SK-N-SH (cell line): ENCODE measurements at regions not wholly inside any gene's neighbourhood (a gene's known extent, or its start where the extent isn't known, plus 50 kb on each side); places are given as distances from the start of the nearest gene placed in this dataset.

Experiments
- CTCF ChIA-PET: fragments of 300-600, 350-600 bp; formaldehyde crosslinking; extraction: SDS; loops from one replicate; lab custom pipeline; 2021; lab: Yijun Ruan, JAX
- POLR2A ChIA-PET: fragments of 350-600 bp; sonication (Branson Sonifier 250); formaldehyde crosslinking; extraction: SDS; loops from one replicate; lab custom pipeline; 2020; ENCODE audit warnings: antibody characterized with exemption, inconsistent platforms; lab: Yijun Ruan, JAX
- DNase-seq: peaks from one replicate; pipeline ENCODE4 v3.0.0; 2012
- H2AFZ ChIP-seq: fragments of 200-600 bp; sonication (generic); 2 replicates; pipeline ENCODE4 v1.8.1; 2016; ENCODE audit warnings: antibody characterized with exemption, mild to moderate bottlenecking, low read depth
- H3F3A ChIP-seq: fragments of 200-600 bp; sonication (generic); replicated peaks from 2 replicates; pipeline ENCODE3; 2016; ENCODE audit warnings: antibody characterized with exemption, mild to moderate bottlenecking; ENCODE audit not compliant: insufficient read depth
- H3K27ac ChIP-seq, 2 experiments: fragments of 200-500 bp in 1 of 2; fragments of 200-600 bp in 1 of 2; sonication (Bioruptor generic) in 1 of 2; sonication (generic), shearing (Covaris generic) in 1 of 2; 2 replicates each; pipeline versions ENCODE4 v1.5.1 to v1.6.1; 2014 to 2016; ENCODE audit warnings: low read depth in 2 of 2, inconsistent platforms in 1 of 2, low read length in 1 of 2, mild to moderate bottlenecking in 1 of 2, mixed read lengths in 1 of 2
- H3K27me3 ChIP-seq: fragments of 200-600 bp; sonication (generic), shearing (Covaris generic); 2 replicates; pipeline ENCODE4 v1.6.1; 2016; ENCODE audit warnings: mixed run types; ENCODE audit not compliant: insufficient read depth
- H3K36me3 ChIP-seq, 2 experiments: fragments of 200-500 bp in 1 of 2; fragments of 200-600 bp in 1 of 2; sonication (Bioruptor generic) in 1 of 2; sonication (generic) in 1 of 2; replicated peaks in 1 of 2; 2 replicates each; pipeline versions ENCODE3 to v1.5.1; 2014 to 2016; ENCODE audit warnings: low read length in 1 of 2, mild to moderate bottlenecking in 1 of 2; ENCODE audit not compliant: insufficient read depth in 2 of 2, control insufficient read depth in 1 of 2
- H3K4me1 ChIP-seq, 2 experiments: fragments of 200-500 bp in 1 of 2; fragments of 200-600 bp in 1 of 2; sonication (Bioruptor generic) in 1 of 2; sonication (generic), shearing (Covaris generic) in 1 of 2; 2 replicates each; pipeline versions ENCODE4 v1.5.1 to v1.6.1; 2014 to 2016; ENCODE audit warnings: low read depth in 1 of 2, low read length in 1 of 2, mixed run types in 1 of 2; ENCODE audit not compliant: insufficient read depth in 2 of 2, control insufficient read depth in 1 of 2
- H3K4me2 ChIP-seq: fragments of 200-600 bp; sonication (generic), shearing (Covaris generic); 2 replicates; pipeline ENCODE4 v1.6.1; 2017; ENCODE audit warnings: mixed run types
- H3K4me3 ChIP-seq, 2 experiments: fragments of 200-500 bp in 1 of 2; fragments of 200-600 bp in 1 of 2; sonication (Bioruptor generic) in 1 of 2; sonication (generic), shearing (Covaris generic) in 1 of 2; 2 replicates each; pipeline versions ENCODE4 v1.5.1 to v1.8.1; 2014 to 2016; ENCODE audit warnings: low read depth in 2 of 2, inconsistent platforms in 1 of 2, low read length in 1 of 2, mild to moderate bottlenecking in 1 of 2, mixed read lengths in 1 of 2, moderate library complexity in 1 of 2
- H3K79me2 ChIP-seq: fragments of 200-600 bp; sonication (generic); 2 replicates; pipeline ENCODE4 v1.8.1; 2017; ENCODE audit warnings: mild to moderate bottlenecking; ENCODE audit not compliant: insufficient read depth
- H3K9ac ChIP-seq: fragments of 200-600 bp; sonication (generic); 2 replicates; pipeline ENCODE4 v1.6.1; 2017; ENCODE audit warnings: mixed run types
- H3K9me2 ChIP-seq: fragments of 200-600 bp; sonication (generic); 2 replicates; pipeline ENCODE4 v1.6.1; 2017; ENCODE audit warnings: mixed run types
- H3K9me3 ChIP-seq: fragments of 200-600 bp; sonication (generic); 2 replicates; pipeline ENCODE4 v1.6.1; 2017; ENCODE audit warnings: mixed run types, mild to moderate bottlenecking, moderate library complexity
- H4K20me1 ChIP-seq: fragments of 200-600 bp; sonication (generic); 2 replicates; pipeline ENCODE4 v1.6.1; 2017; ENCODE audit warnings: mild to moderate bottlenecking, mixed run types; ENCODE audit not compliant: insufficient read depth
- CHD2 ChIP-seq: fragments of 150-350 bp; IDR thresholded peaks from 2 replicates; pipeline ENCODE4 v1.6.1; 2018; ENCODE audit warnings: low read length; ENCODE audit not compliant: partially characterized antibody
- CTCF ChIP-seq: fragments of 200-600 bp; sonication (generic); IDR thresholded peaks from 2 replicates; pipeline ENCODE4 v1.6.1; 2017; ENCODE audit warnings: antibody characterized with exemption, mild to moderate bottlenecking, moderate library complexity
- EZH2phosphoT487 ChIP-seq: fragments of 200-600 bp; sonication (generic); IDR thresholded peaks from 2 replicates; pipeline ENCODE4 v1.6.1; 2017; ENCODE audit warnings: low read depth, mixed run types, mild to moderate bottlenecking, antibody characterized with exemption, moderate library complexity, borderline replicate concordance
- FOSL2 ChIP-seq: IDR thresholded peaks from 2 replicates; pipeline ENCODE4 v1.4.0; 2012; ENCODE audit warnings: low read depth, mild to moderate bottlenecking, moderate library complexity, borderline replicate concordance
- GABPA ChIP-seq: IDR thresholded peaks from 2 replicates; pipeline ENCODE4 v1.4.0; 2012; ENCODE audit warnings: low read depth, mild to moderate bottlenecking
- RAD21 ChIP-seq: IDR thresholded peaks from 2 replicates; pipeline ENCODE4 v1.6.1; 2012; ENCODE audit warnings: mild to moderate bottlenecking, low read length
- RCOR1 ChIP-seq: fragments of 150-350 bp; IDR thresholded peaks from 2 replicates; pipeline ENCODE4 v1.6.1; 2017; ENCODE audit warnings: antibody characterized with exemption, low read length
- SIN3A ChIP-seq: IDR thresholded peaks from 2 replicates; pipeline ENCODE4 v1.6.1; 2012; ENCODE audit warnings: low read depth, mild to moderate bottlenecking, low read length, moderate library complexity, borderline replicate concordance
- SMC3 ChIP-seq: IDR thresholded peaks from 2 replicates; pipeline ENCODE4 v1.6.1; 2012; ENCODE audit warnings: low read depth, low read length, improper control_type of control experiment
- TAF1 ChIP-seq: IDR thresholded peaks from 2 replicates; pipeline ENCODE4 v1.6.1; 2012; ENCODE audit warnings: low read depth, mild to moderate bottlenecking, low read length, moderate library complexity, borderline replicate concordance
- TEAD4 ChIP-seq: IDR thresholded peaks from 2 replicates; pipeline ENCODE4 v1.4.0; 2012; ENCODE audit warnings: mild to moderate bottlenecking, borderline replicate concordance; ENCODE audit not compliant: insufficient read depth
- USF1 ChIP-seq: IDR thresholded peaks from 2 replicates; pipeline ENCODE4 v1.4.0; 2012; ENCODE audit warnings: low read depth, borderline replicate concordance
- USF2 ChIP-seq: fragments of 150-350 bp; IDR thresholded peaks from 2 replicates; pipeline ENCODE4 v1.6.1; 2017; ENCODE audit warnings: antibody characterized with exemption, low read length, low read depth, borderline replicate concordance
- WGBS: methylation state at CpG from one replicate; pipeline ENCODE4 v1.1.6; 2017; ENCODE audit warnings: low lambda C conversion rate; 5-methylcytosine and 5-hydroxymethylcytosine counted together

- CTCF ChIA-PET: interaction anchor here (0.6 to 6.0 kb wide), 61 partner anchors 9 to 1350 kb away, joined by 3 to 87 read pairs (median 4); partner anchors contain the start of genes LRRC30, PTPRM and RAB12
- no peak overlapping the region for H3K4me2 ChIP-seq
These were observed 128.5 kb upstream of the RAB12 start for GRCh38 chr18:8480506-8481328.

GRCh38 chr18:8484951-8485350 is 124.3 kb upstream of the RAB12 start:
- CTCF ChIA-PET: interaction anchor here (1.0 to 2.1 kb wide), 3 partner anchors 918 to 1212 kb away, joined by 3 to 5 read pairs (median 4); partner anchors contain the start of gene PTPRM
- 38% methylated on average over 6 of the region's 9 CpGs for WGBS

More at GRCh38 chr18:8480506-8481328, 128.5 kb upstream of the RAB12 start:
- POLR2A ChIA-PET: no interaction called here
- no peaks in the 10 kb centered on the region for H3F3A ChIP-seq
- TF ChIP-seq SMC3 (peak; percentile 84), TEAD4 (no peak), RAD21 (peak; percentile 96), CTCF (peak; percentile 54)
- peaks cover 0 to 6% of the 10 kb centered on the region in 2 experiments; a peak in 1 of 4 replicates for H3K4me1 ChIP-seq
- no peaks in the 10 kb centered on the region for H3K9me2 ChIP-seq
- H3K9me3 ChIP-seq: no peaks in the 10 kb centered on the region
- no peak overlapping the region for H3K27ac ChIP-seq
- no peak overlapping the region for H3K9ac ChIP-seq
- no peaks in the 10 kb centered on the region for H3K36me3 ChIP-seq
- 55% methylated on average over 16 of the region's 16 CpGs for WGBS
- no peak overlapping the region; a peak in 1 of 4 replicates for H3K4me3 ChIP-seq
- H4K20me1 ChIP-seq: no peaks in the 10 kb centered on the region
- peak; percentile 72 for DNase-seq
- no peaks in the 10 kb centered on the region for H3K79me2 ChIP-seq
- no peaks in the 10 kb centered on the region for H3K27me3 ChIP-seq
- no peak overlapping the region for H2AFZ ChIP-seq

More at GRCh38 chr18:8484951-8485350, 124.3 kb upstream of the RAB12 start:
- TF ChIP-seq CHD2: no peak
- TF ChIP-seq EZH2phosphoT487: no peak
- no peak for TF ChIP-seq RCOR1
- TF ChIP-seq SIN3A: no peak
- no peak for TF ChIP-seq TEAD4
- TF ChIP-seq USF1: no peak
- no peak for TF ChIP-seq RAD21
- no peak for TF ChIP-seq USF2
- TF ChIP-seq FOSL2: no peak
- TF ChIP-seq TAF1: no peak
- no peak for TF ChIP-seq GABPA
- no peak overlapping the region for H3K27ac ChIP-seq
- H3F3A ChIP-seq: no peaks in the 10 kb centered on the region
- H3K79me2 ChIP-seq: no peaks in the 10 kb centered on the region
- H4K20me1 ChIP-seq: no peaks in the 10 kb centered on the region
- no peak for DNase-seq
- H3K4me2 ChIP-seq: no peak overlapping the region
- no peak overlapping the region for H3K9ac ChIP-seq
- no peaks in the 10 kb centered on the region for H3K9me3 ChIP-seq
- H3K4me1 ChIP-seq: peaks cover 0 to 2% of the 10 kb centered on the region in 2 experiments; a peak in 1 of 4 replicates
- no peaks in the 10 kb centered on the region for H3K36me3 ChIP-seq
- H3K9me2 ChIP-seq: no peaks in the 10 kb centered on the region
- H3K27me3 ChIP-seq: no peaks in the 10 kb centered on the region
- H3K4me3 ChIP-seq: no peak overlapping the region
- POLR2A ChIA-PET: no interaction called here
- H2AFZ ChIP-seq: no peak overlapping the region
